ENCODE measurements at regions not wholly inside any gene's neighbourhood (a gene's known extent, or its start where the extent isn't known, plus 50 kb on each side); places are given as distances from the start of the nearest gene placed in this dataset.

GRCh38 chrY:19168202-19168565, 394.6 kb upstream of the HSFY2 start:
- TF ChIP-seq CTCF (IDR thresholded peaks at IDR 0.05) (no peak), POLR2A (IDR thresholded peaks at IDR 0.05) (no peak)
